Right lobe of liver (tissue), 6 donors: ENCODE measurements at regions not wholly inside any gene's neighbourhood (a gene's known extent, or its start where the extent isn't known, plus 50 kb on each side); places are given as distances from the start of the nearest gene placed in this dataset.

Experiments
- ATAC-seq, 4 donors: fragments of 200-7000 bp; cut with Tn5 transposase; one replicate each; pipeline ENCODE4 v1.9.1; 2020; ENCODE audit warnings: mild to moderate bottlenecking in 4 of 4, moderate library complexity in 4 of 4
- DNase-seq, 3 donors: peaks; one replicate each; pipeline ENCODE4 v3.0.0-alpha.2; 2020
- H3K27ac ChIP-seq, 3 donors: fragments of 200-600 bp; one replicate each; pipeline ENCODE4 v1.8.0; 2022
- H3K27me3 ChIP-seq, 2 donors: fragments of 200-600 bp; one replicate each; pipeline ENCODE4 v1.8.0; 2022
- H3K36me3 ChIP-seq, 4 donors: fragments of 200-600 bp; sonication (generic) in 1 of 4; one replicate each; pipeline versions ENCODE4 v1.5.1 to v1.8.0; 2017 to 2022; ENCODE audit warnings: control low read depth in 1 of 4
- H3K4me1 ChIP-seq, 4 donors: fragments of 200-600 bp; sonication (generic) in 1 of 4; one replicate each; pipeline versions ENCODE4 v1.5.1 to v1.8.0; 2017 to 2022; ENCODE audit warnings: control low read depth in 1 of 4
- H3K4me3 ChIP-seq, 3 donors: fragments of 200-600 bp; one replicate each; pipeline ENCODE4 v1.8.0; 2022
- H3K9me3 ChIP-seq, 4 donors: fragments of 200-600 bp; sonication (generic) in 1 of 4; one replicate each; pipeline versions ENCODE4 v1.5.1 to v1.8.0; 2017 to 2022; ENCODE audit warnings: control low read depth in 1 of 4
- POLR2A ChIP-seq: fragments of 450-650 bp; IDR thresholded peaks from one replicate; pipeline ENCODE4 v1.6.1; 2017; ENCODE audit warnings: antibody characterized with exemption, mild to moderate bottlenecking
- WGBS: methylation state at CpG from one replicate; pipeline ENCODE4 v1.1.6; 2018; ENCODE audit warnings: low coverage, low lambda C conversion rate; ENCODE audit not compliant: insufficient coverage; ENCODE audit errors: missing lambda C conversion rate; 5-methylcytosine and 5-hydroxymethylcytosine counted together
- intact Hi-C, 2 donors: fragments of 100-400 bp; cut with DNase I; formaldehyde crosslinking; loops; one replicate each; pipeline versions ENCODE4 v1.11.2 to v1.14.1; 2022
- TF ChIP-seq, protein P1 (sequence below), 4 donors: fragments of 200-600 bp in 3 of 4; fragments of 450-650 bp in 1 of 4; IDR thresholded peaks; one replicate each; pipeline versions ENCODE4 v1.5.1 to v1.8.0; 2016 to 2022; ENCODE audit warnings: antibody characterized with exemption in 4 of 4, mild to moderate bottlenecking in 2 of 4
- donor health status: DM: no; HTN: yes; CAD: no.
- donor health status: DM: no; HTN: no; CAD: no.
- donor health status: DM: no; HTN: no; CAD: no.
- donor health status: DM: no; HTN: yes; CAD: no.
- donor health status: DM: no; HTN: yes; CAD: no.

- no peaks in the 10 kb centered on the region for H3K9me3 ChIP-seq
- WGBS = 27% methylated on average over 2 of the region's 2 CpGs
- DNase-seq (no peak), ATAC-seq (no peak)
- H3K4me1 ChIP-seq = no peaks in the 10 kb centered on the region
- no peak overlapping the region for H3K4me3 ChIP-seq
- no peak overlapping the region for H3K27ac ChIP-seq
- intact Hi-C loops = no loop called here
- no peaks in the 10 kb centered on the region for H3K36me3 ChIP-seq
- TF ChIP-seq, protein P1, sequence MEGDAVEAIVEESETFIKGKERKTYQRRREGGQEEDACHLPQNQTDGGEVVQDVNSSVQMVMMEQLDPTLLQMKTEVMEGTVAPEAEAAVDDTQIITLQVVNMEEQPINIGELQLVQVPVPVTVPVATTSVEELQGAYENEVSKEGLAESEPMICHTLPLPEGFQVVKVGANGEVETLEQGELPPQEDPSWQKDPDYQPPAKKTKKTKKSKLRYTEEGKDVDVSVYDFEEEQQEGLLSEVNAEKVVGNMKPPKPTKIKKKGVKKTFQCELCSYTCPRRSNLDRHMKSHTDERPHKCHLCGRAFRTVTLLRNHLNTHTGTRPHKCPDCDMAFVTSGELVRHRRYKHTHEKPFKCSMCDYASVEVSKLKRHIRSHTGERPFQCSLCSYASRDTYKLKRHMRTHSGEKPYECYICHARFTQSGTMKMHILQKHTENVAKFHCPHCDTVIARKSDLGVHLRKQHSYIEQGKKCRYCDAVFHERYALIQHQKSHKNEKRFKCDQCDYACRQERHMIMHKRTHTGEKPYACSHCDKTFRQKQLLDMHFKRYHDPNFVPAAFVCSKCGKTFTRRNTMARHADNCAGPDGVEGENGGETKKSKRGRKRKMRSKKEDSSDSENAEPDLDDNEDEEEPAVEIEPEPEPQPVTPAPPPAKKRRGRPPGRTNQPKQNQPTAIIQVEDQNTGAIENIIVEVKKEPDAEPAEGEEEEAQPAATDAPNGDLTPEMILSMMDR (IDR thresholded peaks at IDR 0.05) = no peak
- H3K27me3 ChIP-seq = no peaks in the 10 kb centered on the region
Observed at GRCh38 chr15:87727073-87727472, 529.5 kb downstream of the NTRK3 start.

DNA sequence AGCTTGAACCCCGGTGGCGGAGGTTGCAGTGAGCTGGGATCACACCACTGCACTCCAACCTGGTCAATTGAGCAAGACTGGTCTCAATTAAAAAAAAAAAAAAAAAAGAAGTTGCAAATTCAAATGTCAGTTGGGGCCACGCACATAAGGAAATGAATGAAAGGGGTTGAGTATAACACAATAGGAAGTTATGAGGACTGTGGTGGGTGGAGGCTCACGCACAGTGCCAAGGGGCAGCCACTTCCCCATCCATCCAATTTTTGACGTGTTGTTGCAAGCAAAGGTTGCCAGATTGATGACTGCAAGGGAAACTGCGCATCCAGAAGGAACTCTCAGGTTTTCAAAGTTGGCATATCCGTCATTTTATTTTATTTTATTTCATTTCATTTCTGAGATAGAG lies 532.2 kb downstream of the NTRK3 start:
- ATAC-seq (peak in 2 of 4 donors; percentile 30 to 35), DNase-seq (no peak)
- 42% methylated on average over 6 of the region's 7 CpGs for WGBS
- intact Hi-C loops = no loop called here
- H3K27ac ChIP-seq = no peak overlapping the region
- TF ChIP-seq POLR2A = no peak
- TF ChIP-seq, protein P1 (IDR thresholded peaks at IDR 0.05) = no peak
- H3K9me3 ChIP-seq = no peaks in the 10 kb centered on the region
- no peaks in the 10 kb centered on the region for H3K4me1 ChIP-seq
- H3K4me3 ChIP-seq = no peak overlapping the region
- H3K27me3 ChIP-seq = no peaks in the 10 kb centered on the region
- no peaks in the 10 kb centered on the region for H3K36me3 ChIP-seq

DNA sequence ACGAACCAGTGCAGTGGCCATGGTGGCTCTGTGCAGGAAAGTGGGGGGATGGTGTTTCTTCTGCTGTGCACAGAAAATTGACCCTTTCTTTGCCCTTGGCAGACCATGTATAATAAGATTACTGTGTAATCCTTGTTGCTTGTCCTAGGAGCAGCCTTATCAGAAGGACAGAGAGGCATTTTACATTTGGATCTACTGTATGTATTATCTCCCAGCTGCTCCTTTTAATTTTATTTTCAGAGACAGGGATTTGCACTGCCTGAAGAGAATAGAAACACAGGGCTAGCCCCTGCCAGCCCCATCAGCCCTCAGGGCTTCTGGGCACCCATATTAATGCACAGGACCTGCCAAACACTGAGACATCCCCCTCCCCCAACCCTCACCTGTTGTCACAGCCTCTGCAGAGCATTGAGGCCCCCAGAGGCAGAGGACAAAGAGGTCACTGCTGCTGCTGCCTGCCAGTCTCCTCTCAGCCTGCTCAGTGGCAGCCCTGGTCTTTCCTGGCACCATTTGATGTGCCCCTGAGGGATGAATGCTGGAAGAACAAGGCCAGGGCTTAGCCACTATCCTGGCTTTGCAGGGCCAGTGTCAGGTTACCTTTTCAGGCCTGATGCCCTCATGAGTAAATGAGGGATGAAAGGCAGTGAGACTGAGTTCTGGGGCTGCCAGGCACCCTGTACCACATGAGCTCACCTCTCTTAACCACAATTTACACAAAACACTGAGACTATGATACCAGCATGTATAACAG lies 533.4 kb downstream of the NTRK3 start:
- H3K4me1 ChIP-seq = no peaks in the 10 kb centered on the region
- DNase-seq (no peak), ATAC-seq (no peak)
- no peaks in the 10 kb centered on the region for H3K27me3 ChIP-seq
- 50% methylated on average over 1 of the region's 1 CpG for WGBS
- H3K9me3 ChIP-seq = no peaks in the 10 kb centered on the region
- no peak overlapping the region for H3K27ac ChIP-seq
- TF ChIP-seq, protein P1 (IDR thresholded peaks at IDR 0.05) = no peak
- no peak for TF ChIP-seq POLR2A
- intact Hi-C loops = no loop called here
- H3K4me3 ChIP-seq = no peak overlapping the region
- H3K36me3 ChIP-seq = no peaks in the 10 kb centered on the region

DNA sequence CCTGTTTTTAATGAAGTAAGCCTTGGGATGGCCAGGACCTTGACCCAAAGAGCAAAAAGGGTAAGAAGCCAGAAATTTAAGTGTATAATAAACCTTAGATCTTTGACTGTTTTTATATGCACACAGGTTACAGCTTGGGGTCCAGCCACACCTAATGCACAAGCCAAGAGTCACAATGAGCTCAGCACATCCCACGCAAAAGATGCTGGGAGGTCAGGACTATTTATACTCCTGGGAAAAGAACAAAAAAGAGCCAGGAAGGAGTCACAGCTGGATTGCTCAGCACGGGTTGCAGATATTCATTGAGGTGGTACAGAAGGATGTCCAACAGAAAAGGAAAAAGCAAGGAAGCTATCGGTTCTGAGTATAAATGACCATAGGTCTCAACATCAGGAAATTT lies 536.3 kb downstream of the NTRK3 start:
- ATAC-seq = no peak
- no peak for DNase-seq
- no peaks in the 10 kb centered on the region for H3K9me3 ChIP-seq
- intact Hi-C loops = no loop called here
- TF ChIP-seq, protein P1 (IDR thresholded peaks at IDR 0.05) = no peak
- H3K36me3 ChIP-seq = no peaks in the 10 kb centered on the region
- WGBS = 42% methylated on average over 3 of the region's 3 CpGs
- no peaks in the 10 kb centered on the region for H3K27me3 ChIP-seq
- H3K4me3 ChIP-seq = no peak overlapping the region
- no peaks in the 10 kb centered on the region for H3K4me1 ChIP-seq
- H3K27ac ChIP-seq = no peak overlapping the region
